Activated CD4-positive, alpha-beta T cell treated with anti-CD3 and anti-CD28 coated beads, Interleukin-2, amount 50 U/mL, for 48 hours (primary cell): ENCODE measurements at regions not wholly inside any gene's neighbourhood (a gene's known extent, or its start where the extent isn't known, plus 50 kb on each side); places are given as distances from the start of the nearest gene placed in this dataset.

Experiments
- DNase-seq, 2 experiments: peaks; one replicate each; pipeline ENCODE4 v3.0.0-alpha.2; 2020

- no peak for DNase-seq
These were observed 1125.0 kb downstream of the BRD1 start for GRCh38 chr22:48702573-48703264.

- no peak for DNase-seq
These were observed 1126.2 kb downstream of the BRD1 start for GRCh38 chr22:48701296-48702030.

- DNase-seq: no peak
These were observed 1126.9 kb downstream of the BRD1 start for GRCh38 chr22:48700566-48701295.

- DNase-seq: no peak
These were observed 1127.5 kb downstream of the BRD1 start for GRCh38 chr22:48700180-48700565.

- no peak for DNase-seq
These were observed 1128.2 kb downstream of the BRD1 start for GRCh38 chr22:48699511-48699910.

GRCh38 chr22:48698618-48699017 lies 1129.1 kb downstream of the BRD1 start:
- no peak for DNase-seq

GRCh38 chr22:48697694-48698276 lies 1129.9 kb downstream of the BRD1 start:
- DNase-seq: no peak

GRCh38 chr22:48697223-48697622 lies 1130.5 kb downstream of the BRD1 start:
- no peak for DNase-seq

GRCh38 chr22:48696371-48696770 lies 1131.3 kb downstream of the BRD1 start:
- no peak for DNase-seq

GRCh38 chr22:48695731-48696305 lies 1131.9 kb downstream of the BRD1 start:
- DNase-seq: no peak

GRCh38 chr22:48695251-48695650 lies 1132.4 kb downstream of the BRD1 start:
- no peak for DNase-seq

GRCh38 chr22:48694296-48694883 lies 1133.3 kb downstream of the BRD1 start:
- DNase-seq: no peak

- DNase-seq: no peak
These were observed 1134.1 kb downstream of the BRD1 start for GRCh38 chr22:48693377-48694135.

GRCh38 chr22:48692734-48693376 lies 1134.8 kb downstream of the BRD1 start:
- no peak for DNase-seq

- DNase-seq: no peak
These were observed 1136.2 kb downstream of the BRD1 start for GRCh38 chr22:48691431-48691851.

GRCh38 chr22:48690583-48691317 lies 1136.9 kb downstream of the BRD1 start:
- DNase-seq: no peak

GRCh38 chr22:48689206-48689605 lies 1138.5 kb downstream of the BRD1 start:
- DNase-seq: no peak

GRCh38 chr22:48688366-48688765 lies 1139.3 kb downstream of the BRD1 start:
- DNase-seq: no peak

GRCh38 chr22:48687606-48688005 lies 1140.1 kb downstream of the BRD1 start:
- DNase-seq: no peak

GRCh38 chr22:48686694-48687302 lies 1140.9 kb downstream of the BRD1 start:
- no peak for DNase-seq
